Right ventricle myocardium superior (tissue), 1 donor: ENCODE measurements at regions not wholly inside any gene's neighbourhood (a gene's known extent, or its start where the extent isn't known, plus 50 kb on each side); places are given as distances from the start of the nearest gene placed in this dataset.

Experiments
- ATAC-seq: fragments of 200-7000 bp; cut with Tn5 transposase; one replicate; pipeline ENCODE4 v1.9.1; 2020; ENCODE audit warnings: mild to moderate bottlenecking; ENCODE audit not compliant: poor library complexity
- DNase-seq: peaks from one replicate; pipeline ENCODE4 v3.0.0-alpha.2; 2020
- intact Hi-C: fragments of 100-400 bp; cut with DNase I; formaldehyde crosslinking; loops from one replicate; pipeline ENCODE4 v1.11.2; 2022
- donor health status: DM: no; HTN: yes; CAD: no; lungs with severe emphysema.

DNA sequence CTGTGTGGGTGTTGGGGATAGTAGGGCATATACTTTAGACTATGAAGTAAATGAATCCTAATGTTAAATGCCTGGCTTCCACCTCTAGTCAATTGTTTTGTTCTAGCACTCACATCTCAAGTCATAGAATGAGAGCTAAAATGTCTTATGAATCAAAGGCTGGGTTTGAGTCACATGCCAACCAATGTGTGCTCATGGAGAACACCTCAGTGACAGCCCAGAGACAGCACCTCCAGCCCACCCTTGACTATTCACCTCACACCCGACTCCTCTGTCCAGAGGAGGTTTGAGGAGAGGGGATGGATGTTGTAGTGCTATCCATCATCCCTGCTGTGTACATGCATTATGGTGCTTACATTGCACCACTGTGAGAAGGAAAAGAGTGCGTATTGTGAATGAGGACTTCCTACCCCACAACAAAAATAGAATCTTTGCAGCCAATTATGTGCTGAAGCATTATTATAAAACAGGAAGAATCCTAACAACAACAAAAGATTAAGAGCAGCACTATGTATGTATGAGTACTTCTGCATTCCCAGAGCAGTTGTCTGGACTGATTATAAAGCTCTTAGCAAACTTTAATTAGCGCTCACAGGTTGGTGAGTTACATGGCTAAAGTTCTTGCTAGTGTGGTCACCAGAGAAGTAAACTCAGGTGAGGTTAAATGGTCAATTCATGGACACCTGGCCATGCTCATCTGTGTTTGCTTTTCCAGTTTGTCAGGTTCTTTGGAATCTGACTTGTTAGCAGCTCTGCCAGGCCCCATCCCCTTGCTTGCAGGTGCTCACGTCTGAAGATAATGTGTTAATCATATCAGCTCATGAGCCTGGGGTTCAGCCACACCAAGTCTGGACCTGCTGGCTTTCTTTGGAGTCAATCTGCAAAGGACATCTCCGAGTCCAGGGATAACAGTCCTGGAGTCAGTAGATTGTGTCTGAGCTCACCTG lies 55.3 kb upstream of the NABP1 start:
- intact Hi-C loops = no loop called here
- DNase-seq (no peak), ATAC-seq (no peak)

DNA sequence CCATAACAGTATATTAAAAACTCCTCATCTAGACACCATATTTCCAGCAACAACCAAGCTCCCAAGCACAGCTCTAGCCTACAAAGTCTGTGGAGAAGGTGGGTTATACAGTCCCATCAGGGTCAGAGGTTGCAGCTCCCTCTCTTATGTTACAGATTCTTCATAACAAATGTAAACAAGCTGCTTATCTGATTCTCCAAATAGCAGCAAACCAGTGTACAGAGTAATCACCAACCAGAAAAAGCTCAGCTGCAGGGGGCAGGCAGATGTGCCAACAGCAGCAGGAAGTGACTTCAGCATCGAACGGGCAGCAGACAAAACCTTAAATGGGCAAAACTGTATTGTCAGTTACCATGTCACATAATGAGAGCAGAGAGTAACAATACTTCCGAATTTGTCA lies 52.9 kb upstream of the NABP1 start:
- DNase-seq (peak; percentile 43), ATAC-seq (no peak)
- intact Hi-C loops = no loop called here

DNA sequence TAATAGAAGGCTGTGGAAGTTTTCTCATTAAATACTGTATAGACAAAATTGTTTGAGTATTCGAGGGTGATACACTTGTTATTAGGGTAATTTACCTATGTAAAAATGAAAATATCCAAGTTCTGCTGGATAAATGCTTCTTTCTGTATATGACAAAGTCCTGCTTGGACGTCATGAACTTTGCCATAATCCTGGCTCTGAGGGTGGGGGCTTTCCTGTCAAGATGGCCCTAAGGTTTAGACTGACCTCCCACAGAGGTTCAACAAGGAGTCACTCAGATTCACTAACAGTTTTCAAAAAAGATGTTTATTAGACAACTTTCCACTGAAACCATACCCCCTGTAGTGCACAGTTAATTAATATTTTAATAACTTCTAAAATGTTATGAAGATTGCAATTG lies 52.5 kb upstream of the NABP1 start:
- DNase-seq (no peak), ATAC-seq (no peak)
- intact Hi-C loops = no loop called here

DNA sequence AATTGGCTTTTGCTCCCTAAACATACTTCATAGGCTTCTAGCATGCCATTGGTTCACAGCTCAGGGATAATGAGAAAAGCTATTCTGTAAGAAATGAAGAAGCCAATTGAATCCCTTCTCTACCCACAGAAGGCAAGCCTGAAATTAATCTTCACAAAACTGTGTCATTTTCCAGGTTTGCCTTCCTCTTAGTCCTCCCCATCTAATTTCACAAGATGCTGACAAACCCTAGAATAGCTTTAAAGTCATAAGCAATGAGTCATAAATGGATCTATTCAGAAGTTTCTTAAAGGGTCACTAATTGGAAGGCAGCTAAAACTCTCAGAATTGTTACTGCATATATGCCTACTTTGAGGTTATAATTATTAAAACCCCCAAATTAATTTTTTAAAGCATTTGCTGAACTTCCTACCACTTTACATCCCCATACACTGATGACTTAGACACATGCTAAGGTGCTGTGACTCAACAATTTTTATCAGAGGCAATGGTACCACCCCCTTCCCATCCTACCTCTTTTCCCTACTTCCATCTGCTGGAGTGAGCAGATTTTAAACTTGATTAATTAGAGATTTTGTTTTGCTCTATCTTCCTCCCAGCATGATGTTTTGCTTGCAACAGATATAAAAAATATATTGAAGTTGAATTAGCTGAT lies 51.3 kb upstream of the NABP1 start:
- intact Hi-C loops = no loop called here
- no peak for DNase-seq
- ATAC-seq = no peak

DNA sequence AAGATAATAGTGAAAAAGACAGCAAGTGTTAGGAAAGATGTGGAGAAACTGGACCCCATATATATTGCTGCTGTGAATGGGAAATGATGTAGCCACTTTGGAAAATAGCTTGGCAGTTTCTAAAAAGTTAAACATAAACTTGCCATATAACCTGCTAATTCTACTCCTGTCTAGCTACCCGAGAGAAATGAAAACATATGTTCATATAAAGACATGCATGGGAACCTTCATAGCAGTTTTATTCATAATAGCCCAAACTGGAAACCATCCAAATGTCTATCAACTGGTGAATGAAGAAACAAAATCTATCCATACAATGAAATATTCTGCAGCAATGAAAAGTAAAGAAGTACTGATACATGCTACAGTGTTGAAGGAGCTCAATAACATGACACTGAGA lies 50.4 kb upstream of the NABP1 start:
- ATAC-seq = no peak
- no peak for DNase-seq

More for the DNA sequence above, 50.4 kb upstream of the NABP1 start:
- intact Hi-C loops = no loop called here
